WTC11 (cell line): ENCODE measurements at regions not wholly inside any gene's neighbourhood (a gene's known extent, or its start where the extent isn't known, plus 50 kb on each side); places are given as distances from the start of the nearest gene placed in this dataset.

Source experiments
- ATAC-seq: fragments of 200-7000 bp; cut with Tn5 transposase; 2 replicates; pipeline ENCODE4 v1.10.0; 2021; ENCODE audit warnings: mild to moderate bottlenecking, moderate library complexity
- CTCF ChIA-PET: fragments of 300-600 bp; sonication (Branson Sonifier 250); formaldehyde crosslinking; loops from one replicate; lab custom pipeline; 2021; ENCODE audit warnings: antibody characterized with exemption; lab: Charles Lee
- POLR2A ChIA-PET: fragments of 350-600 bp; sonication (Branson Sonifier 250); formaldehyde crosslinking; loops from one replicate; lab custom pipeline; 2021; ENCODE audit warnings: antibody characterized with exemption; lab: Charles Lee
- DNase-seq: peaks from one replicate; pipeline ENCODE4 v3.0.0; 2021; ENCODE audit warnings: low spot score
- H3K27ac Mint-ChIP-seq: 2 replicates; pipeline ENCODE4 v1.8.0; 2021; ENCODE audit warnings: mixed read lengths
- H3K27me3 Mint-ChIP-seq: 2 replicates; pipeline ENCODE4 v1.8.0; 2021; ENCODE audit warnings: low read depth, mild to moderate bottlenecking, moderate library complexity, mixed read lengths
- H3K36me3 Mint-ChIP-seq: 2 replicates; pipeline ENCODE4 v1.8.0; 2021; ENCODE audit warnings: mixed read lengths
- H3K4me1 Mint-ChIP-seq: 2 replicates; pipeline ENCODE4 v1.8.0; 2022; ENCODE audit warnings: mixed read lengths
- H3K4me3 Mint-ChIP-seq: 2 replicates; pipeline ENCODE4 v1.8.0; 2021; ENCODE audit warnings: mild to moderate bottlenecking, moderate library complexity, mixed read lengths
- H3K9me3 Mint-ChIP-seq: 2 replicates; pipeline ENCODE4 v1.8.0; 2021; ENCODE audit warnings: mixed read lengths
- CREB1 ChIP-seq: sonication (generic); formaldehyde crosslinking; IDR thresholded peaks from 2 replicates; pipeline ENCODE4 v1.8.0; 2023; ENCODE audit warnings: mild to moderate bottlenecking, missing genetic modification reagents
- EMX1 ChIP-seq: fragments of 250-450 bp; sonication (Bioruptor Pico); IDR thresholded peaks from 2 replicates; pipeline ENCODE4 v1.8.0; 2021; ENCODE audit warnings: mild to moderate bottlenecking
- JUN ChIP-seq: sonication (generic); formaldehyde crosslinking; IDR thresholded peaks from 2 replicates; pipeline ENCODE4 v1.8.0; 2023; ENCODE audit warnings: mild to moderate bottlenecking, missing genetic modification reagents
- NFATC4 ChIP-seq: fragments of 250-450 bp; sonication (Bioruptor Pico); IDR thresholded peaks from 2 replicates; pipeline ENCODE4 v1.9.0; 2021; ENCODE audit warnings: mild to moderate bottlenecking
- NR1H2 ChIP-seq: sonication (generic); formaldehyde crosslinking; IDR thresholded peaks from 2 replicates; pipeline ENCODE4 v1.9.0; 2021; ENCODE audit warnings: mild to moderate bottlenecking, moderate library complexity, missing genetic modification reagents
- NR2C2 ChIP-seq: sonication (generic); formaldehyde crosslinking; IDR thresholded peaks from 2 replicates; pipeline ENCODE4 v1.8.0; 2022; ENCODE audit warnings: mild to moderate bottlenecking, missing genetic modification reagents
- NR3C1 ChIP-seq: sonication (generic); formaldehyde crosslinking; conservative IDR thresholded peaks from 2 replicates; pipeline ENCODE4 v1.8.1; 2023; ENCODE audit warnings: low read depth, mild to moderate bottlenecking, missing genetic modification reagents
- OVOL2 ChIP-seq: fragments of 250-450 bp; sonication (Bioruptor Pico); IDR thresholded peaks from 2 replicates; pipeline ENCODE4 v1.9.0; 2021; ENCODE audit warnings: mild to moderate bottlenecking, borderline replicate concordance
- SOX15 ChIP-seq: fragments of 250-450 bp; sonication (Bioruptor Pico); IDR thresholded peaks from 2 replicates; pipeline ENCODE4 v1.9.0; 2021; ENCODE audit warnings: mild to moderate bottlenecking
- TEAD1 ChIP-seq: sonication (generic); formaldehyde crosslinking; IDR thresholded peaks from 2 replicates; pipeline ENCODE4 v1.8.0; 2022; ENCODE audit warnings: mild to moderate bottlenecking, missing genetic modification reagents
- ZNF121 ChIP-seq: sonication (generic); formaldehyde crosslinking; IDR thresholded peaks from 2 replicates; pipeline ENCODE4 v1.8.0; 2023; ENCODE audit warnings: missing genetic modification reagents
- ZNF138 ChIP-seq: sonication (generic); formaldehyde crosslinking; conservative IDR thresholded peaks from 2 replicates; pipeline ENCODE4 v1.8.1; 2022; ENCODE audit warnings: mild to moderate bottlenecking, moderate library complexity, missing genetic modification reagents
- TF ChIP-seq, protein P1 (sequence below): fragments of 200-600 bp; IDR thresholded peaks from 2 replicates; pipeline ENCODE4 v1.8.0; 2022; ENCODE audit warnings: antibody characterized with exemption
- TF ChIP-seq, protein P2 (sequence below): fragments of 250-450 bp; sonication (Bioruptor Pico); conservative IDR thresholded peaks from 2 replicates; pipeline ENCODE4 v1.9.0; 2021; ENCODE audit warnings: mild to moderate bottlenecking
- TF ChIP-seq, protein P3 (sequence below): sonication (generic); formaldehyde crosslinking; IDR thresholded peaks from 2 replicates; pipeline ENCODE4 v1.8.1; 2022; ENCODE audit warnings: missing genetic modification reagents, borderline replicate concordance
- TF ChIP-seq, protein P4 (sequence below): sonication (generic); formaldehyde crosslinking; IDR thresholded peaks from 2 replicates; pipeline ENCODE4 v1.8.0; 2022; ENCODE audit warnings: mild to moderate bottlenecking, missing genetic modification reagents
- TF ChIP-seq, protein P5 (sequence below): sonication (generic); formaldehyde crosslinking; IDR thresholded peaks from 2 replicates; pipeline ENCODE4 v1.8.0; 2022; ENCODE audit warnings: missing genetic modification reagents
- TF ChIP-seq, protein P6 (sequence below): sonication (generic); formaldehyde crosslinking; IDR thresholded peaks from 2 replicates; pipeline ENCODE4 v1.8.1; 2023; ENCODE audit warnings: mild to moderate bottlenecking, missing genetic modification reagents, moderate library complexity
- TF ChIP-seq, protein P7 (sequence below): sonication (generic); formaldehyde crosslinking; IDR thresholded peaks from 2 replicates; pipeline ENCODE4 v1.8.1; 2023; ENCODE audit warnings: mild to moderate bottlenecking, missing genetic modification reagents

DNA sequence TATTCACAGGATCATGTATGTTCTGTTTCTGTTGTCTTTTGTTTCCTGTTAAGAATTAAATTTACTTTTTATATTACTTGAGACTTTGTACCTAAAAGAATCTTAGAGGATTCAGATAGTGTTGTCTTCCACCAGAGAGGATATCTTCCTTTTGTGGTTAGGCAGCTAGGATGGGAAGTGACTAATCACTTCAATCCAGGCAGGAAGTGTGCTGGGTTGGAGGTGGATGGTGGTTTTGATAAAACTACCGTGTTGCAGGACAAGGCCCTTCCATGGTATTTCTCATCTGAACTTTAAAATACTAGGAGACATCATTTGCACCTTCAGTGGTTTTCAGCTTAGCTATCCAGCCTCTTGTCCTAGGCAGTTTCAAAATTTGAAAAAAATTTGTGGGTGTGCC is 728.6 kb upstream of the CDH2 start (continued):
- TF ChIP-seq, protein P1, sequence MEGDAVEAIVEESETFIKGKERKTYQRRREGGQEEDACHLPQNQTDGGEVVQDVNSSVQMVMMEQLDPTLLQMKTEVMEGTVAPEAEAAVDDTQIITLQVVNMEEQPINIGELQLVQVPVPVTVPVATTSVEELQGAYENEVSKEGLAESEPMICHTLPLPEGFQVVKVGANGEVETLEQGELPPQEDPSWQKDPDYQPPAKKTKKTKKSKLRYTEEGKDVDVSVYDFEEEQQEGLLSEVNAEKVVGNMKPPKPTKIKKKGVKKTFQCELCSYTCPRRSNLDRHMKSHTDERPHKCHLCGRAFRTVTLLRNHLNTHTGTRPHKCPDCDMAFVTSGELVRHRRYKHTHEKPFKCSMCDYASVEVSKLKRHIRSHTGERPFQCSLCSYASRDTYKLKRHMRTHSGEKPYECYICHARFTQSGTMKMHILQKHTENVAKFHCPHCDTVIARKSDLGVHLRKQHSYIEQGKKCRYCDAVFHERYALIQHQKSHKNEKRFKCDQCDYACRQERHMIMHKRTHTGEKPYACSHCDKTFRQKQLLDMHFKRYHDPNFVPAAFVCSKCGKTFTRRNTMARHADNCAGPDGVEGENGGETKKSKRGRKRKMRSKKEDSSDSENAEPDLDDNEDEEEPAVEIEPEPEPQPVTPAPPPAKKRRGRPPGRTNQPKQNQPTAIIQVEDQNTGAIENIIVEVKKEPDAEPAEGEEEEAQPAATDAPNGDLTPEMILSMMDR = no peak

DNA sequence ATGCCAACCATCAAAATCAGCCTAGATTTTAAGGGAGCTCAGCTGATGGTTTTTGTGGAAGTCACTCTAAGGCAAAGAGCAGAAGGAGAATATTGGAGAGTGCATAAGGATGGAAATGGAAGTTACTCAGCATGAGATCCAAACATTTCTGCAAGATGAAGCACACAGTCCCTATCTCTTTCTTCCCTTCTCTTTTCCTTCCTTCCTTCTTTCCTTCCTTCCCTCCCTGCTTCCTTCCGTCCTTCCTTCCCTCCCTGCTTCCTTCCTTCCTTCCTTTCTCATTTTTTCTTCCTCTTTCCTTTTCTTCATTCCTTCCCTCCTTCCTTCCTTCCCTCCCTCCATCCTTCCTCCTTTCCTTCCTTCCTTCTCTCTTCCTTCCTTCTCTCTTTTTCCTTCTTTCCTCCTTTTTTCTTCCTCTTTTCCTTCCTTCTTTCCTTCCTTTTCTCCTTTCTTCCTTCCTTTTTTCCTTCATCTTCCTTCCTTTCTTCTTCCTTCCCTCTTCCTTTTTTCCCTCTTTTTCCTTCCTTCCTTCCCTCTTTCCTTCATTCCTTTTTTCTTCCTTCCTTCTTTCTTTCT is 727.9 kb upstream of the CDH2 start:
- Mint-ChIP-seq H3K4me3 (no peak overlapping the region), H3K27ac (no peak overlapping the region), H3K27me3 (no peaks in the 10 kb centered on the region; the same call in 1 of the 2 replicates), H3K36me3 (no peaks in the 10 kb centered on the region), H3K4me1 (peaks cover 20% of the 10 kb centered on the region), H3K9me3 (no peaks in the 10 kb centered on the region)
- CTCF ChIA-PET = no interaction called here
- ATAC-seq = no peak
- POLR2A ChIA-PET = no interaction called here
- no peak for DNase-seq
- TF ChIP-seq TEAD1 (CRISPR knock-in tag) (no peak), OVOL2 (no peak), NR3C1 (no peak)
- TF ChIP-seq, protein P2, sequence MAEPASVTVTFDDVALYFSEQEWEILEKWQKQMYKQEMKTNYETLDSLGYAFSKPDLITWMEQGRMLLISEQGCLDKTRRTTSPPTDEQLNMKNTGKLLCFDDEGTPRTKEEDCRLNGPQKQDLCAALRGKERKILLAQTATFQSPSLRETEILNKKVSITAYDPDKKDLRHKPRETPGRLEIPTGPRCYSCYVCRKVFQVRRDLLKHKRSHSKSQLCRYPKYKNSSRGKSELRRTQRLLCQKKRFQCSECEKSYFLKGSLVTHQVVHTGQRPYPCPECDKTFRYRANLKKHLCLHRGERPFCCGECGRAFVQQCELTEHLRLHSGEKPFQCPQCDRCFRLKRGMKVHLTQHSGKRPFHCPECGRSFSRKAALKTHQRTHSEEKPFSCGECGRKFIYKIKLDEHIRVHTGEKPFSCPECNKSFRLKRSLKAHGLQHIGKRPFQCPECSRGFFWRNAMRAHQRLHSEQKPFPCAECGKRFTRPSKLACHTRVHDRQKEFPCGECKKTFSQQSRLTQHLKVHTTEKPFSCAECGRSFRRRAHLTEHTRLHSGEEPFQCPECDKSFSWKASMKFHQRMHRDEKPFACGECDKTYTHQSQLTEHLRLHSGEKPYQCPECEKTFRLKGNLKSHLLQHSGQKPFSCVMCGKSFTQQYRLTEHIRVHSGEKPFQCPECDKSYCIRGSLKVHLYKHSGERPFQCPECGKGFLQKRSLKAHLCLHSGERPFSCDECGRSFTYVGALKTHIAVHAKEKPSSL (CRISPR knock-in tag) = no peak
- TF ChIP-seq, protein P3, sequence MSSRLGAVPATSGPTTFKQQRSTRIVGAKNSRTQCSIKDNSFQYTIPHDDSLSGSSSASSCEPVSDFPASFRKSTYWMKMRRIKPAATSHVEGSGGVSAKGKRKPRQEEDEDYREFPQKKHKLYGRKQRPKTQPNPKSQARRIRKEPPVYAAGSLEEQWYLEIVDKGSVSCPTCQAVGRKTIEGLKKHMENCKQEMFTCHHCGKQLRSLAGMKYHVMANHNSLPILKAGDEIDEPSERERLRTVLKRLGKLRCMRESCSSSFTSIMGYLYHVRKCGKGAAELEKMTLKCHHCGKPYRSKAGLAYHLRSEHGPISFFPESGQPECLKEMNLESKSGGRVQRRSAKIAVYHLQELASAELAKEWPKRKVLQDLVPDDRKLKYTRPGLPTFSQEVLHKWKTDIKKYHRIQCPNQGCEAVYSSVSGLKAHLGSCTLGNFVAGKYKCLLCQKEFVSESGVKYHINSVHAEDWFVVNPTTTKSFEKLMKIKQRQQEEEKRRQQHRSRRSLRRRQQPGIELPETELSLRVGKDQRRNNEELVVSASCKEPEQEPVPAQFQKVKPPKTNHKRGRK (CRISPR knock-in tag) = peak; percentile 91; the same call in 1 of the 2 replicates
- TF ChIP-seq, protein P4, sequence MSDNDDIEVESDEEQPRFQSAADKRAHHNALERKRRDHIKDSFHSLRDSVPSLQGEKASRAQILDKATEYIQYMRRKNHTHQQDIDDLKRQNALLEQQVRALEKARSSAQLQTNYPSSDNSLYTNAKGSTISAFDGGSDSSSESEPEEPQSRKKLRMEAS = no peak

DNA sequence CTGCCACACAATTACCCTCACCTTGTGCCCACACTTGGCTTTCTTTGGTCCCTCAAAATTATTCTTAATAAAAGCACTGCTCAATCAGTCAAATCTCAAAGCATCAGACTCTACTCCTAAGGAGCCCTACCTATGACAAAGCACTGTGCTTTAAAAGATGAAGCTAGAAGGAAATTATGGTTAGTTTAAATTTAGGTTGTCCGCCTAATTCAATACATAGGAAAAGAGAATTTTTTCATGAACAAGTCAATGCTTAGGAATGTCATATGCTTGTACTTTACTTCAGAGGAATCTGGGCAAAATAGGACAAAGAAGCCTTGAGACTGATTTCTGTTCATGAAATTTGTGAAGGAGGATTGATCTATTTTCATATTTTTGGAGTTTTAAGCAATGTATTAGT is 726.4 kb upstream of the CDH2 start:
- ATAC-seq (no peak), DNase-seq (no peak)
- H3K9me3 Mint-ChIP-seq = no peaks in the 10 kb centered on the region
- peaks cover 10% of the 10 kb centered on the region for H3K4me1 Mint-ChIP-seq
- ChIA-PET POLR2A (no interaction called here), CTCF (no interaction called here)
- H3K36me3 Mint-ChIP-seq = no peaks in the 10 kb centered on the region
- no peaks in the 10 kb centered on the region; the same call in 1 of the 2 replicates for H3K27me3 Mint-ChIP-seq
- no peak overlapping the region for H3K27ac Mint-ChIP-seq
- no peak overlapping the region for H3K4me3 Mint-ChIP-seq
- TF ChIP-seq NR2C2 (no peak), TEAD1 (CRISPR knock-in tag) (no peak), EMX1 (CRISPR knock-in tag) (no peak), ZNF138 (CRISPR knock-in tag) (no peak), NFATC4 (no peak), ZNF121 (CRISPR knock-in tag) (no peak), SOX15 (CRISPR knock-in tag) (no peak), JUN (CRISPR knock-in tag) (no peak), CREB1 (no peak), NR1H2 (no peak)
- TF ChIP-seq, protein P5, sequence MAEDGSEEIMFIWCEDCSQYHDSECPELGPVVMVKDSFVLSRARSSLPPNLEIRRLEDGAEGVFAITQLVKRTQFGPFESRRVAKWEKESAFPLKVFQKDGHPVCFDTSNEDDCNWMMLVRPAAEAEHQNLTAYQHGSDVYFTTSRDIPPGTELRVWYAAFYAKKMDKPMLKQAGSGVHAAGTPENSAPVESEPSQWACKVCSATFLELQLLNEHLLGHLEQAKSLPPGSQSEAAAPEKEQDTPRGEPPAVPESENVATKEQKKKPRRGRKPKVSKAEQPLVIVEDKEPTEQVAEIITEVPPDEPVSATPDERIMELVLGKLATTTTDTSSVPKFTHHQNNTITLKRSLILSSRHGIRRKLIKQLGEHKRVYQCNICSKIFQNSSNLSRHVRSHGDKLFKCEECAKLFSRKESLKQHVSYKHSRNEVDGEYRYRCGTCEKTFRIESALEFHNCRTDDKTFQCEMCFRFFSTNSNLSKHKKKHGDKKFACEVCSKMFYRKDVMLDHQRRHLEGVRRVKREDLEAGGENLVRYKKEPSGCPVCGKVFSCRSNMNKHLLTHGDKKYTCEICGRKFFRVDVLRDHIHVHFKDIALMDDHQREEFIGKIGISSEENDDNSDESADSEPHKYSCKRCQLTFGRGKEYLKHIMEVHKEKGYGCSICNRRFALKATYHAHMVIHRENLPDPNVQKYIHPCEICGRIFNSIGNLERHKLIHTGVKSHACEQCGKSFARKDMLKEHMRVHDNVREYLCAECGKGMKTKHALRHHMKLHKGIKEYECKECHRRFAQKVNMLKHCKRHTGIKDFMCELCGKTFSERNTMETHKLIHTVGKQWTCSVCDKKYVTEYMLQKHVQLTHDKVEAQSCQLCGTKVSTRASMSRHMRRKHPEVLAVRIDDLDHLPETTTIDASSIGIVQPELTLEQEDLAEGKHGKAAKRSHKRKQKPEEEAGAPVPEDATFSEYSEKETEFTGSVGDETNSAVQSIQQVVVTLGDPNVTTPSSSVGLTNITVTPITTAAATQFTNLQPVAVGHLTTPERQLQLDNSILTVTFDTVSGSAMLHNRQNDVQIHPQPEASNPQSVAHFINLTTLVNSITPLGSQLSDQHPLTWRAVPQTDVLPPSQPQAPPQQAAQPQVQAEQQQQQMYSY = no peak
- TF ChIP-seq, protein P6, sequence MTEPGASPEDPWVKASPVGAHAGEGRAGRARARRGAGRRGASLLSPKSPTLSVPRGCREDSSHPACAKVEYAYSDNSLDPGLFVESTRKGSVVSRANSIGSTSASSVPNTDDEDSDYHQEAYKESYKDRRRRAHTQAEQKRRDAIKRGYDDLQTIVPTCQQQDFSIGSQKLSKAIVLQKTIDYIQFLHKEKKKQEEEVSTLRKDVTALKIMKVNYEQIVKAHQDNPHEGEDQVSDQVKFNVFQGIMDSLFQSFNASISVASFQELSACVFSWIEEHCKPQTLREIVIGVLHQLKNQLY (CRISPR knock-in tag) = no peak
- TF ChIP-seq, protein P7, sequence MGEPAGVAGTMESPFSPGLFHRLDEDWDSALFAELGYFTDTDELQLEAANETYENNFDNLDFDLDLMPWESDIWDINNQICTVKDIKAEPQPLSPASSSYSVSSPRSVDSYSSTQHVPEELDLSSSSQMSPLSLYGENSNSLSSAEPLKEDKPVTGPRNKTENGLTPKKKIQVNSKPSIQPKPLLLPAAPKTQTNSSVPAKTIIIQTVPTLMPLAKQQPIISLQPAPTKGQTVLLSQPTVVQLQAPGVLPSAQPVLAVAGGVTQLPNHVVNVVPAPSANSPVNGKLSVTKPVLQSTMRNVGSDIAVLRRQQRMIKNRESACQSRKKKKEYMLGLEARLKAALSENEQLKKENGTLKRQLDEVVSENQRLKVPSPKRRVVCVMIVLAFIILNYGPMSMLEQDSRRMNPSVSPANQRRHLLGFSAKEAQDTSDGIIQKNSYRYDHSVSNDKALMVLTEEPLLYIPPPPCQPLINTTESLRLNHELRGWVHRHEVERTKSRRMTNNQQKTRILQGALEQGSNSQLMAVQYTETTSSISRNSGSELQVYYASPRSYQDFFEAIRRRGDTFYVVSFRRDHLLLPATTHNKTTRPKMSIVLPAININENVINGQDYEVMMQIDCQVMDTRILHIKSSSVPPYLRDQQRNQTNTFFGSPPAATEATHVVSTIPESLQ (CRISPR knock-in tag) = no peak
- TF ChIP-seq, protein P3 (CRISPR knock-in tag) = no peak
